OCI-LY3 (cell line): ENCODE measurements at regions not wholly inside any gene's neighbourhood (a gene's known extent, or its start where the extent isn't known, plus 50 kb on each side); places are given as distances from the start of the nearest gene placed in this dataset.

Source experiments
- EZH2phosphoT487 ChIP-seq: fragments of 200-600 bp; shearing (Covaris generic); IDR thresholded peaks from 2 replicates; pipeline ENCODE4 v1.6.1; 2018; ENCODE audit warnings: antibody characterized with exemption, mixed run types, low read depth
- TF ChIP-seq, protein P1 (sequence below): fragments of 200-600, 300-600 bp; sonication (generic); IDR thresholded peaks from 2 replicates; pipeline ENCODE4 v1.5.1; 2014; ENCODE audit warnings: antibody characterized with exemption, low read length, low read depth

DNA sequence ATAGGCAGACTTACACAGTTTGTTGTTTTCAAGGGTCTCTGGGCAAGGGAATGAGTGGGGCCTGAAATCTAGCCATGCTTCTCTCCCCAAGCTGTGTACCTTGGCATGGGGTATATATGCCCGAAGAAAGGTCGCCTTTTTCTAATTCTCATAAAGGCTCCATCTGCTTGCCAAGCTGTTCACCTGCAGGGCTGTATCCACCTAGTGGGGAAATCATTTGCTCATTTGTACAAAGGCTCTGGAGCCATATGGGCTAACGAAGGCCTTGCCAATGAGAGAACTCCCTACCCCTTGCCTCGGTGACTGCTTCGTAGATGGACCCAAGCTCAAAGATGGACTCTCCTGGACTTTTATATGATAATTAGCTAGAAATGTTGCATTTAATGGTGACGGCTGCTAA is 1097.0 kb downstream of the PDHA2 start:
- TF ChIP-seq, protein P1, sequence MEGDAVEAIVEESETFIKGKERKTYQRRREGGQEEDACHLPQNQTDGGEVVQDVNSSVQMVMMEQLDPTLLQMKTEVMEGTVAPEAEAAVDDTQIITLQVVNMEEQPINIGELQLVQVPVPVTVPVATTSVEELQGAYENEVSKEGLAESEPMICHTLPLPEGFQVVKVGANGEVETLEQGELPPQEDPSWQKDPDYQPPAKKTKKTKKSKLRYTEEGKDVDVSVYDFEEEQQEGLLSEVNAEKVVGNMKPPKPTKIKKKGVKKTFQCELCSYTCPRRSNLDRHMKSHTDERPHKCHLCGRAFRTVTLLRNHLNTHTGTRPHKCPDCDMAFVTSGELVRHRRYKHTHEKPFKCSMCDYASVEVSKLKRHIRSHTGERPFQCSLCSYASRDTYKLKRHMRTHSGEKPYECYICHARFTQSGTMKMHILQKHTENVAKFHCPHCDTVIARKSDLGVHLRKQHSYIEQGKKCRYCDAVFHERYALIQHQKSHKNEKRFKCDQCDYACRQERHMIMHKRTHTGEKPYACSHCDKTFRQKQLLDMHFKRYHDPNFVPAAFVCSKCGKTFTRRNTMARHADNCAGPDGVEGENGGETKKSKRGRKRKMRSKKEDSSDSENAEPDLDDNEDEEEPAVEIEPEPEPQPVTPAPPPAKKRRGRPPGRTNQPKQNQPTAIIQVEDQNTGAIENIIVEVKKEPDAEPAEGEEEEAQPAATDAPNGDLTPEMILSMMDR, result no peak
- TF ChIP-seq EZH2phosphoT487, result no peak
